MM.1S (cell line): ENCODE measurements at regions not wholly inside any gene's neighbourhood (a gene's known extent, or its start where the extent isn't known, plus 50 kb on each side); places are given as distances from the start of the nearest gene placed in this dataset.

Source experiments
- DNase-seq: peaks from one replicate; pipeline ENCODE4 v3.0.0-alpha.2; 2015
- H2AFZ ChIP-seq: fragments of 300-600 bp; sonication (generic); 2 replicates; pipeline ENCODE4 v1.6.0; 2016; ENCODE audit warnings: antibody characterized with exemption, low read length
- H3F3A ChIP-seq: fragments of 300-600 bp; sonication (generic); 2 replicates; pipeline ENCODE4 v1.6.1; 2016; ENCODE audit warnings: mild to moderate bottlenecking, antibody characterized with exemption, low read length, moderate library complexity, mixed read lengths; ENCODE audit not compliant: insufficient read depth
- H3K27ac ChIP-seq: fragments of 300-600 bp; sonication (generic); 2 replicates; pipeline ENCODE4 v1.5.1; 2016; ENCODE audit warnings: mild to moderate bottlenecking, low read length
- H3K27me3 ChIP-seq: fragments of 300-600 bp; sonication (generic); replicated peaks from 2 replicates; pipeline ENCODE4 v1.6.0; 2016; ENCODE audit warnings: low read length; ENCODE audit not compliant: insufficient read depth
- H3K36me3 ChIP-seq: fragments of 300-600 bp; sonication (generic); replicated peaks from 2 replicates; pipeline ENCODE4 v1.6.1; 2016; ENCODE audit warnings: mild to moderate bottlenecking, low read length, mixed read lengths; ENCODE audit not compliant: insufficient read depth
- H3K4me1 ChIP-seq: fragments of 300-600 bp; sonication (generic); 2 replicates; pipeline ENCODE4 v1.6.1; 2016; ENCODE audit warnings: low read length, mixed read lengths
- H3K4me2 ChIP-seq: fragments of 300-600 bp; sonication (generic); 2 replicates; pipeline ENCODE4 v1.6.0; 2016; ENCODE audit warnings: low read depth, low read length
- H3K4me3 ChIP-seq: fragments of 300-600 bp; sonication (generic); 2 replicates; pipeline ENCODE4 v1.5.1; 2016; ENCODE audit warnings: low read length, mixed read lengths
- H3K79me2 ChIP-seq: fragments of 300-600 bp; sonication (generic); 2 replicates; pipeline ENCODE4 v1.6.1; 2016; ENCODE audit warnings: mixed run types, low read length, mixed read lengths
- H3K9ac ChIP-seq: fragments of 300-600 bp; sonication (generic); 2 replicates; pipeline ENCODE4 v1.6.1; 2016; ENCODE audit warnings: low read length, mixed read lengths
- H3K9me2 ChIP-seq: fragments of 300-600 bp; sonication (generic); replicated peaks from 2 replicates; pipeline ENCODE4 v1.6.1; 2016; ENCODE audit warnings: mild to moderate bottlenecking, low read length, mixed read lengths; ENCODE audit not compliant: insufficient read depth
- H3K9me3 ChIP-seq: fragments of 300-600 bp; sonication (generic); replicated peaks from 2 replicates; pipeline ENCODE4 v1.6.1; 2016; ENCODE audit warnings: mild to moderate bottlenecking, low read length, mixed read lengths; ENCODE audit not compliant: insufficient read depth
- H4K20me1 ChIP-seq: fragments of 300-600 bp; sonication (generic); 2 replicates; pipeline ENCODE4 v1.6.1; 2016; ENCODE audit warnings: mild to moderate bottlenecking, low read length, moderate library complexity, mixed read lengths; ENCODE audit not compliant: insufficient read depth
- CTCF ChIP-seq: fragments of 300-600 bp; sonication (generic); IDR thresholded peaks from 2 replicates; pipeline ENCODE4 v1.5.1; 2016; ENCODE audit warnings: antibody characterized with exemption, low read length, mixed read lengths
- EZH2 ChIP-seq: fragments of 300-600 bp; sonication (generic); optimal IDR thresholded peaks from 2 replicates; pipeline ENCODE3; 2017; ENCODE audit warnings: low read depth, mild to moderate bottlenecking, antibody characterized with exemption, low read length, mixed read lengths
- EZH2phosphoT487 ChIP-seq: fragments of 300-600 bp; sonication (generic); IDR thresholded peaks from 2 replicates; pipeline ENCODE4 v1.6.1; 2018; ENCODE audit warnings: antibody characterized with exemption, low read length

GRCh38 chr10:78617115-78617514 is 451.7 kb upstream of the ZMIZ1 start:
- Histone ChIP-seq H3K4me3 (no peak overlapping the region), H3K79me2 (no peaks in the 10 kb centered on the region), H3K9me2 (no peaks in the 10 kb centered on the region), H3K27ac (no peak overlapping the region), H3K27me3 (no peaks in the 10 kb centered on the region), H3F3A (no peaks in the 10 kb centered on the region), H3K36me3 (no peaks in the 10 kb centered on the region), H2AFZ (no peak overlapping the region), H3K9me3 (no peaks in the 10 kb centered on the region), H3K4me1 (no peaks in the 10 kb centered on the region), H3K4me2 (no peak overlapping the region), H3K9ac (no peak overlapping the region), H4K20me1 (no peaks in the 10 kb centered on the region)
- no peak for DNase-seq
- TF ChIP-seq EZH2phosphoT487: no peak
- TF ChIP-seq CTCF: no peak
- TF ChIP-seq EZH2: no peak

GRCh38 chr10:78617631-78618030 is 451.1 kb upstream of the ZMIZ1 start:
- no peaks in the 10 kb centered on the region for H3K4me1 ChIP-seq
- no peaks in the 10 kb centered on the region for H3K27me3 ChIP-seq
- H3K4me3 ChIP-seq: no peak overlapping the region
- H3K9ac ChIP-seq: no peak overlapping the region
- no peaks in the 10 kb centered on the region for H3K36me3 ChIP-seq
- H3K79me2 ChIP-seq: no peaks in the 10 kb centered on the region
- H3K9me3 ChIP-seq: no peaks in the 10 kb centered on the region
- H2AFZ ChIP-seq: no peak overlapping the region
- no peaks in the 10 kb centered on the region for H4K20me1 ChIP-seq
- H3K4me2 ChIP-seq: no peak overlapping the region
- no peaks in the 10 kb centered on the region for H3K9me2 ChIP-seq
- H3F3A ChIP-seq: no peaks in the 10 kb centered on the region
- H3K27ac ChIP-seq: no peak overlapping the region
- no peak for TF ChIP-seq CTCF
- TF ChIP-seq EZH2: no peak
- no peak for TF ChIP-seq EZH2phosphoT487
- no peak for DNase-seq

- Histone ChIP-seq H3K9me2 (no peaks in the 10 kb centered on the region), H2AFZ (no peak overlapping the region), H3K4me3 (no peak overlapping the region), H3K4me2 (no peak overlapping the region), H4K20me1 (no peaks in the 10 kb centered on the region), H3K4me1 (no peaks in the 10 kb centered on the region), H3K36me3 (no peaks in the 10 kb centered on the region), H3K27ac (no peak overlapping the region), H3K9ac (no peak overlapping the region), H3K79me2 (no peaks in the 10 kb centered on the region), H3K9me3 (no peaks in the 10 kb centered on the region), H3F3A (no peaks in the 10 kb centered on the region), H3K27me3 (no peaks in the 10 kb centered on the region)
- TF ChIP-seq CTCF (no peak), EZH2 (no peak), EZH2phosphoT487 (no peak)
- no peak for DNase-seq
These were observed 450.7 kb upstream of the ZMIZ1 start for GRCh38 chr10:78618050-78618449.
